ENCODE measurements at regions not wholly inside any gene's neighbourhood (a gene's known extent, or its start where the extent isn't known, plus 50 kb on each side); places are given as distances from the start of the nearest gene placed in this dataset.
"Not testable (repeated sequence)": the region's sequence is repeated elsewhere in the genome, so short reads cannot be mapped to it uniquely, and the experiment has no call there.

- DNase-seq = no peak
These were observed 322.4 kb downstream of the SETD4 start for GRCh38 chr21:35737899-35738346.

GRCh38 chr21:35737449-35737848 lies 322.9 kb downstream of the SETD4 start:
- no peak for DNase-seq

- no peak for DNase-seq
These were observed 327.5 kb downstream of the SETD4 start for GRCh38 chr21:35732788-35733187.

- DNase-seq = no peak
These were observed 330.0 kb downstream of the SETD4 start for GRCh38 chr21:35730325-35730724.

- DNase-seq = no peak
These were observed 332.5 kb downstream of the SETD4 start for GRCh38 chr21:35727830-35728229.

- no peak for DNase-seq
These were observed 336.2 kb downstream of the SETD4 start for GRCh38 chr21:35724156-35724555.

- DNase-seq = no peak
These were observed 338.6 kb downstream of the SETD4 start for GRCh38 chr21:35721701-35722100.

GRCh38 chr21:35720208-35720731 lies 340.1 kb downstream of the SETD4 start:
- peak; percentile 5 to 14 for DNase-seq

- DNase-seq = no peak
These were observed 341.2 kb downstream of the SETD4 start for GRCh38 chr21:35719080-35719479.

- no peak for DNase-seq
These were observed 343.3 kb downstream of the SETD4 start for GRCh38 chr21:35716876-35717565.

GRCh38 chr21:35713914-35714313 lies 346.4 kb downstream of the SETD4 start:
- DNase-seq = no peak

- DNase-seq = no peak
These were observed 348.7 kb downstream of the SETD4 start for GRCh38 chr21:35711661-35712060.

- DNase-seq = no peak
These were observed 349.1 kb downstream of the SETD4 start for GRCh38 chr21:35711213-35711612.

GRCh38 chr21:35709990-35710389 lies 350.3 kb downstream of the SETD4 start:
- not testable (repeated sequence) for DNase-seq

- DNase-seq = no peak
These were observed 354.4 kb downstream of the SETD4 start for GRCh38 chr21:35705888-35706287.

GRCh38 chr21:35705237-35705887 lies 355.0 kb downstream of the SETD4 start:
- DNase-seq = no peak

- no peak for DNase-seq
These were observed 356.6 kb downstream of the SETD4 start for GRCh38 chr21:35703704-35704103.

- DNase-seq = no peak
These were observed 361.0 kb downstream of the SETD4 start for GRCh38 chr21:35699361-35699760.

GRCh38 chr21:35697321-35697808 lies 363.0 kb downstream of the SETD4 start:
- peak; percentile 26 to 31 for DNase-seq

GRCh38 chr21:35696644-35697043 lies 363.7 kb downstream of the SETD4 start:
- peak in 1 of 2 experiments; percentile 10 for DNase-seq

GRCh38 chr21:35692311-35692710 lies 368.0 kb downstream of the SETD4 start:
- DNase-seq = no peak

GRCh38 chr21:35690436-35690835 lies 369.9 kb downstream of the SETD4 start:
- no peak for DNase-seq

GRCh38 chr21:35686156-35686555 lies 374.2 kb downstream of the SETD4 start:
- no peak for DNase-seq

- no peak for DNase-seq
These were observed 376.5 kb downstream of the SETD4 start for GRCh38 chr21:35683664-35684304.

Data from Kasumi-1 (cell line).